Thoracic aorta (tissue), 2 donors: ENCODE measurements at regions not wholly inside any gene's neighbourhood (a gene's known extent, or its start where the extent isn't known, plus 50 kb on each side); places are given as distances from the start of the nearest gene placed in this dataset.

Experiments used
- ATAC-seq: fragments of 150-250 bp; one replicate; pipeline ENCODE4 v1.8.0; 2017; ENCODE audit warnings: low read depth; ENCODE audit not compliant: insufficient number of reproducible peaks, low FRiP score
- DNase-seq: peaks from one replicate; pipeline ENCODE4 v3.0.0-alpha.2; 2020; ENCODE audit warnings: low spot score
- H3K27ac ChIP-seq, 2 donors: fragments of 200-600 bp; sonication (generic); 1 replicate in 1 of 2; 2 replicates in 1 of 2; pipeline ENCODE4 v1.5.1; 2016; ENCODE audit warnings: mild to moderate bottlenecking in 2 of 2, moderate library complexity in 2 of 2
- H3K27me3 ChIP-seq: fragments of 200-600 bp; sonication (generic); replicated peaks from 2 replicates; pipeline ENCODE4 v1.6.0; 2016; ENCODE audit warnings: mild to moderate bottlenecking; ENCODE audit not compliant: insufficient read depth
- H3K36me3 ChIP-seq: fragments of 200-600 bp; sonication (generic); one replicate; pipeline ENCODE4 v1.5.1; 2016
- H3K4me1 ChIP-seq, 2 donors: fragments of 200-600 bp; sonication (generic); 1 replicate in 1 of 2; 2 replicates in 1 of 2; pipeline versions ENCODE4 v1.5.1 to v1.6.0; 2016; ENCODE audit warnings: low read depth in 2 of 2, mild to moderate bottlenecking in 1 of 2; ENCODE audit not compliant: control insufficient read depth in 1 of 2
- H3K4me3 ChIP-seq: fragments of 200-600 bp; sonication (generic); 2 replicates; pipeline ENCODE4 v1.5.1; 2016; ENCODE audit warnings: mild to moderate bottlenecking
- H3K9me3 ChIP-seq: fragments of 200-600 bp; sonication (generic); 2 replicates; pipeline ENCODE4 v1.5.1; 2016
- CTCF ChIP-seq: fragments of 200-600 bp; sonication (generic); IDR thresholded peaks from one replicate; pipeline ENCODE4 v1.5.1; 2019; ENCODE audit warnings: antibody characterized with exemption

GRCh38 chr4:128606173-128606572 lies 203.3 kb upstream of the JADE1 start:
- no peak for TF ChIP-seq CTCF
- Histone ChIP-seq H3K4me1 (peaks cover 0 to 22% of the 10 kb centered on the region in 2 donors), H3K27ac (no peak overlapping the region), H3K27me3 (no peaks in the 10 kb centered on the region), H3K4me3 (no peak overlapping the region), H3K36me3 (no peaks in the 10 kb centered on the region), H3K9me3 (no peaks in the 10 kb centered on the region)
- DNase-seq (no peak), ATAC-seq (no peak)

GRCh38 chr4:128604840-128605239 lies 204.7 kb upstream of the JADE1 start:
- DNase-seq = no peak
- Histone ChIP-seq H3K9me3 (no peaks in the 10 kb centered on the region), H3K4me3 (no peak overlapping the region), H3K27me3 (no peaks in the 10 kb centered on the region), H3K36me3 (no peaks in the 10 kb centered on the region), H3K4me1 (peaks cover 8 to 35% of the 10 kb centered on the region in 2 donors), H3K27ac (no peak overlapping the region)
- no peak for ATAC-seq
- TF ChIP-seq CTCF = no peak

GRCh38 chr4:128604204-128604603 lies 205.3 kb upstream of the JADE1 start:
- DNase-seq = no peak
- Histone ChIP-seq H3K27me3 (no peaks in the 10 kb centered on the region), H3K9me3 (no peaks in the 10 kb centered on the region), H3K36me3 (no peaks in the 10 kb centered on the region), H3K27ac (no peak overlapping the region), H3K4me1 (peaks cover 12 to 41% of the 10 kb centered on the region in 2 donors), H3K4me3 (no peak overlapping the region)
- TF ChIP-seq CTCF = no peak
- ATAC-seq = no peak

- no peaks in the 10 kb centered on the region for H3K36me3 ChIP-seq
- peaks cover 12 to 42% of the 10 kb centered on the region in 2 donors for H3K4me1 ChIP-seq
- ATAC-seq = no peak
- H3K9me3 ChIP-seq = no peaks in the 10 kb centered on the region
- no peak for TF ChIP-seq CTCF
- H3K27me3 ChIP-seq = no peaks in the 10 kb centered on the region
- no peak overlapping the region for H3K27ac ChIP-seq
- no peak for DNase-seq
- H3K4me3 ChIP-seq = no peak overlapping the region
Measured at GRCh38 chr4:128603081-128603480, 206.4 kb upstream of the JADE1 start.

- Histone ChIP-seq H3K4me1 (peaks cover 12 to 42% of the 10 kb centered on the region in 2 donors), H3K36me3 (no peaks in the 10 kb centered on the region), H3K9me3 (no peaks in the 10 kb centered on the region), H3K27ac (no peak overlapping the region), H3K4me3 (no peak overlapping the region), H3K27me3 (no peaks in the 10 kb centered on the region)
- no peak for TF ChIP-seq CTCF
- DNase-seq = no peak
- no peak for ATAC-seq
Measured at GRCh38 chr4:128601991-128602695, 207.4 kb upstream of the JADE1 start.
